ENCODE measurements at regions not wholly inside any gene's neighbourhood (a gene's known extent, or its start where the extent isn't known, plus 50 kb on each side); places are given as distances from the start of the nearest gene placed in this dataset.
A peak's percentile ranks its signal among the peaks of the same experiment; 100 is the strongest.

DNA sequence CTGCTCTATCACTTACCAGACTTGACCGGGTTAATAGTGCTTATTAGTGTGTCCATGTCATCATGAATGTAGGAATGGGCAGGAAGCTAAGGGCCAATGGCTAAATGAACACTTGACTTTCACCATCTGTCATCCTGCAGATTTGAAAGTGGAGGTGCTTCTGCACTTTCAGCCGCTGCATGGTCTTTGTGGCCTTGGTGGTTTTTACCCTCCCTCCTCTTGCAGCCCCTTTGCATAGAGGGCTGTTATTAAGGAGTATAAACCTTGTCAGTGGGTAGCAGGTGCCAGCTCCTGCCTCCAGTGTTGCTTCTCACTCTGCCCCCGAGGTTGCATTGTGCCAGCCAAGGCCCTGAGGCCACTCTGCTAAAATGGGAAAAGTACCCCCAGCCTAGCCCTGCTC, 122.2 kb upstream of the TNFAIP3 start:
- H3K4me3 ChIP-seq (ENCODE audit: low read length), result no peak overlapping the region
- DNase-seq (ENCODE audit: low read depth), result no peak
- TF ChIP-seq CTCF (IDR thresholded peaks at IDR 0.05; ENCODE audit: insufficient read depth, low read depth, low read length, missing control alignments), result no peak

DNA sequence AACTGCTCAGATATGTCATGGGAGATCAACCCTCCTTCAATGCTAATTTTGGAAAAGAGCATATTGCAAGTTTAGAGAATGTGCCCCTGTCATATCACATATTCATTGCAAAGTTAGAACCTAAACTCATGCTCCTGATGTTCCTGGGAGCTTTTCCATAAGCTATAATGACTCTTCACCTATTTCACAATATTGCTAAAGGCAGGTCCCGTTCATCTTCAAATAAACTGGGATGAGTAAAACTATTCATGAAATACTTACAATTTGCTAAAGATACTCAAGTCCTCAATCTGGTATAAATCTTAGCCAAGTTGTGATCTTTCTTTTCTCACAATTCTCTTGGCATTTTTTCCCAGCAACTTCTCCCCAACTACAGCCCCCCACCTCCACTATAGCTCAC, 121.7 kb upstream of the TNFAIP3 start:
- peak; percentile 59 for DNase-seq (ENCODE audit: low read depth)
- TF ChIP-seq CTCF (IDR thresholded peaks at IDR 0.05; ENCODE audit: insufficient read depth, low read depth, low read length, missing control alignments), result no peak

DNA sequence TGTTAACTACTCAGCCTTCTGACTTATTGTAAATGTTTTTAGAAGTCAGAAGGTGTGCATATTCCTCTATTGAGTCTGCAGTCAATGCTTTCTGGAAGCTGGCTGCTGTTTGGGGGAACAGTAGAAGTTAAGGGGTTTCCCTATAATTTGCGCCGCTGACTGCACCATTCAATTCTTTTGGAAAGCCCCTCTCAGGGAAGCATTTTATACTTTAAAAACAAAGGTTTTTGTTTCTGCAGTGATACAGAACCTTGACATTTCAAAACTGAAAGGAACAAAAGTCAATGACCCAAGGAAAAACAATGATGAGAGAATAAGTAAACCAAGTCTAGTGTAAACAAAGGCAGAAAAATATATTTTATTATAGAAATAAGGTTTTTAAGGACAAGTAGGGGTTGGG, 120.8 kb upstream of the TNFAIP3 start:
- DNase-seq (ENCODE audit: low read depth), result no peak
- TF ChIP-seq CTCF (IDR thresholded peaks at IDR 0.05; ENCODE audit: insufficient read depth, low read depth, low read length, missing control alignments), result no peak
- no peak overlapping the region for H3K4me3 ChIP-seq (ENCODE audit: low read length)

More for the DNA sequence above, 121.7 kb upstream of the TNFAIP3 start:
- no peak overlapping the region for H3K4me3 ChIP-seq (ENCODE audit: low read length)

GRCh38 chr6:137749696-137750211, 117.3 kb upstream of the TNFAIP3 start:
- no peak for TF ChIP-seq CTCF (IDR thresholded peaks at IDR 0.05; ENCODE audit: insufficient read depth, low read depth, low read length, missing control alignments)
- peak; percentile 40 for DNase-seq (ENCODE audit: low read depth)
- no peak overlapping the region for H3K4me3 ChIP-seq (ENCODE audit: low read length)

DNA sequence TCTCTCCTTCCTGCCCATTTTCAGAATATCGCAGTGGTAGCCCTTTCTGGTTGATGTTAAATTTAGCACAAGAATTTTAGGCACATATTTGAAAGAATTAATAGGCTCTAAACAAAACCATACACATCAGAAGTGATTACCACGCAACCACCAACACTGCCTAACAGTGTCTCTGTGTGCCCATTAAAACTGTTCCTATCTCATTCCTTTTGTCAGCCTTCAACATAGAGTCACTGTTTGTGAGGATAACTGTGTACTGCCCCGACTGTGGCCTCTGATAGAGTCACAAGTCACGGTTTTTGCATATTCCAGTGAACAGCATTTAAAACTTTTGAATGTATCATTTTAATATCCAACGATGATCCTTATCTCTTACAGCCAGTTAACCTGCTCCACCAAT, 116.8 kb upstream of the TNFAIP3 start:
- no peak overlapping the region for H3K4me3 ChIP-seq (ENCODE audit: low read length)
- TF ChIP-seq CTCF (IDR thresholded peaks at IDR 0.05; ENCODE audit: insufficient read depth, low read depth, low read length, missing control alignments), result no peak
- DNase-seq (ENCODE audit: low read depth), result no peak

- H3K4me3 ChIP-seq (ENCODE audit: low read length), result no peak overlapping the region
- no peak for DNase-seq (ENCODE audit: low read depth)
- no peak for TF ChIP-seq CTCF (IDR thresholded peaks at IDR 0.05; ENCODE audit: insufficient read depth, low read depth, low read length, missing control alignments)
Measured at GRCh38 chr6:137751768-137752560, 115.1 kb upstream of the TNFAIP3 start.

- H3K4me3 ChIP-seq (ENCODE audit: low read length), result no peak overlapping the region
- TF ChIP-seq CTCF (IDR thresholded peaks at IDR 0.05; ENCODE audit: insufficient read depth, low read depth, low read length, missing control alignments), result no peak
- no peak for DNase-seq (ENCODE audit: low read depth)
Measured at GRCh38 chr6:137754366-137754765, 112.7 kb upstream of the TNFAIP3 start.

Data from epithelial cell of esophagus (primary cell).